GM18498 (cell line): ENCODE measurements at regions not wholly inside any gene's neighbourhood (a gene's known extent, or its start where the extent isn't known, plus 50 kb on each side); places are given as distances from the start of the nearest gene placed in this dataset.
"Not testable (repeated sequence)": the region's sequence is repeated elsewhere in the genome, so short reads cannot be mapped to it uniquely, and the experiment has no call there.

Experiments used
- ATAC-seq: cut with Tn5 transposase; IDR thresholded peaks from one replicate; pipeline ENCODE4 v1.9.1; 2021; ENCODE audit warnings: mild to moderate bottlenecking, moderate library complexity; ENCODE audit not compliant: unreplicated experiment

DNA sequence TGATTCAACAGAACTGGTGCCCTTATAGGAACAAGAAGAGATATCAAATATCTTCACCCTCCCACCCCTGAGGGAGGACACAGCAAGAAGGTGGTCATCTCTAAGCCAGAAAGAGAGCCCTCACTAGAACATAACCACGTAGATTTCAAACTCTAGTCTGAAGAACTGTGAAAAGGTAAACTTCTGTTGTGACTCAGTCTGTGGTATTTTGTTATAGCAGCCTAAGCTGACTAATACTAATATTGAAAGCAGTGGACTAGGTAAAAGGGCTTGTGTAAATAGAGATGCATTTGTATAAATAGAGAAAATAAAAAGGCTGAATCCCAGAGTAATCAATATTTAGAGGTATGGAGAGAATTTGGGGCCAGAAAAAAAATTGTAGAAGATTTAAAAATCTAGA is 157.6 kb upstream of the CCNH start:
- ATAC-seq = no peak

DNA sequence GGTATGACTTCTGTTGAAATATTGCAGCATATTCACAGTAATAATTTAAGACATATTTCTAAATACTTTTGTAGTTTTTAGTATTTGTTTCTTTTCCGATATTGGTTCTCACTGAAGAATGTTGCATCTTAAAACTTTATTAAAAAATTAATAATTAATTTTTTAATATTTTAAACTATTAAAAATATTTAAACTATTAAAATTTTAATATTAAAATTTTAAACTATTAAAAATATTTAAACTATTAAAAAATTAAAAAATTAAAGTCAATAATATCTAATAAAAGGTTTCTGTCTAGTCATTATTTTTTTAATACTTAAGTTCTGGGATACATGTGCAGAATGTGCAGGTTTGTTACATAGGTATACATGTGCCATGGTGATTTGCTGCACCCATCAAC is 149.3 kb upstream of the CCNH start:
- no peak for ATAC-seq

DNA sequence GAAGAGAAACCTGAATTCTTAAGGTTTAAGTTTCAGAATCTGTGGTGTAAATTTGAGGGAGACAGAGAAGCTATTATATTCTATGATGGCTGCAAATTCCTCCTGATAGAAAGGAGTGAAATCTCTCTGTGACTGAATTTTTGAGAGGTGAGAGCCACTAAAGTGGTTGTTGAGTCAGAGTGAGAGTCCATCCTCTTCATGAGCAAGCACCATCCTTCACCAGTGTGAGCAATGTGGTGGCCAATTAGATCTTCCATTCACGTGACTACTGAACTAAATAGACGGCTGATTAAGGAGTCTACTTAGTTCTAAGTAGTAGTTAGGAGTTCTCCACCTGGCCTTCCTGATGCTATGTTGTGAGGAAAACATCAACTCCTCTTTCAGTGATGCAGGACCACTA is 147.8 kb upstream of the CCNH start:
- ATAC-seq = no peak

DNA sequence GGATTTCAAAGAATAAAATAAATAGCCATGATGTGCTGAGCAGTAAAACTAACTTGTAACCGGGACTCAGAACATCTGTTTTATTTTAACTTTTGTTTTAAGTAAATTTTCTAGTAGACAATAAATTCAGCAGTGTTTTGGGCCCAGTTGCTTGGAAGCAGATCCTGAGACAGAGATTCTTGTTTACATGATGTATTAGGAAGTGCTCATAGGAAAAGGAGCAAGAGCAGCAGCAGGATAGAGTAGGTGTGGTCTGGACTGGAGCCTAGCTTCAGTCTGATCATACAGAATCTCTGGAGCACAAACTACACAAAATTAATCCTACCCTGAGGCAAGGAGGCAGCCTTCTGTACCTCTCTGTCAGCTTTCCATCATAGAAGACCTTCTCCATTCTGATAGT is 139.2 kb upstream of the CCNH start:
- no peak for ATAC-seq

DNA sequence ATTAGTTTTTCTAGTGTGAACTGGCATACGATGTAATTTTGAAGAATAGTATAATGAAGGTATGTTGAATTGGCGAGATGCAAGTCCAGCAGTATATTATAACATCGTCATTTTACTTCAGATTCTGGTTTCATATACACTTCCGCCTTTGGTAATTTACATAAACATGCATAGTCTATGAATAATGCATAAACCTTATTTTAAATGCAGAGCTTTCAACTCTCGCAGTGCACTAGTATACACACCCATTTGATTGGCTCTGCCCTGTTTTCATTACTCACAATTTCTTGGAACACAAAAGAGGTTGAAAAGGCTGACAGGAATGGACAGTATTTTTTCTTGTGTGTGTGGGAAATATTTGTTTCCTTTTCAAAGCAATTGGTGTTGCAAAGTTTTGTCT is 128.9 kb upstream of the CCNH start:
- ATAC-seq = no peak

DNA sequence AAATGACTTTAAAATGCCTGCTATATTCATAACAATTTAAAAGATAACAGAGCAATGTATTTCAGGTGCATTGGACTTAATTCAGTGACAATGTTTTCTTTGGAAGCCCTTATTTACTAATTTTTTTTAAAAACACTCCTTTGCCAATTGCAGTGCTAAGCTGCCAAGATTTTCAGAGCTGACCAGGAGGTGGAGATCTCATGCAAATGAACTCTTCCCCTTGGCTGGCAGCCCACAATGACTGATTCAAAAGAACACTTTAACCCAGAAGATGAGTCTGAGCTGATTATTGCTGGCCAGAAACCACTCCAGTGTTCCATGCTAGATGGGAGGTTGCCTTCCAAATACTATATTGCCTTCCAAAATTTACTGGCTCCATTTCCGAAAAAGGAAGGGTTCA is 128.3 kb upstream of the CCNH start:
- ATAC-seq = no peak

DNA sequence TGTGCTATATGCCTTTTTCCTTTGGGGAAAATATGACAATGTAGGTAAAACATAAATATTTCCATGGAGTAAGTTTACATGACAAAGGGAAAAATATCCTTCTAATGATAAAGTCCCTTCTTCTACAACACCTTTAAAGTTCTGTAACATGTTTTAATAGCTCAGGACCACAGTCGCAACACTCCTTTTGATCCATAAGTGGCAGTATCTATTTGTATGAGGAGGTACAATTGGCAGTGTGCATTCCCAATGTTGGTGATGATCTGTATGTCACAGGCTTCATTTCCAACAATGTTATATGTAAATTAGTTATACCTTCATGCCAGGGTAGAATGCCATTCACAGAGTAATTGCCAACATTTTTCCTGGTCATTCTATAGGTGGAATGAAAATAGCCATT is 127.1 kb upstream of the CCNH start:
- no peak for ATAC-seq

DNA sequence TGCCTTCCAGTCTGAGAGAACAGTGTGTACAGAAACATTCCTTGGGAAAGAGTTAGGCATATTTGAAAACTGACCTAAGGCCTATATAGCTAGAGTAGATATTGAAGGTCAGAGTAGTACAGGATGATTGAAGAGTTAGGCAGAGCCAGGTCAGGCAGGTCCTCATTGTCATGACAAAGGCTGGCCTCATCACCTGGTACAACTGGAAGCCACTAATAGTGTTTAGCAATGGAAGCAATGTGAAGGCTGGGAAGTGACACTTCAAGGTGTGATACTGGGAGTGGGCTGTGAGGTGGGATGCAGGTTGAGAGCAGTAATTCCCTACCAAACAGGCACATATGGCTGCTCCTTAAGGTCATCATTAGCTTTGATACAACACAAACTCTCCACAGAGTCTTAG is 123.6 kb upstream of the CCNH start:
- ATAC-seq = no peak

DNA sequence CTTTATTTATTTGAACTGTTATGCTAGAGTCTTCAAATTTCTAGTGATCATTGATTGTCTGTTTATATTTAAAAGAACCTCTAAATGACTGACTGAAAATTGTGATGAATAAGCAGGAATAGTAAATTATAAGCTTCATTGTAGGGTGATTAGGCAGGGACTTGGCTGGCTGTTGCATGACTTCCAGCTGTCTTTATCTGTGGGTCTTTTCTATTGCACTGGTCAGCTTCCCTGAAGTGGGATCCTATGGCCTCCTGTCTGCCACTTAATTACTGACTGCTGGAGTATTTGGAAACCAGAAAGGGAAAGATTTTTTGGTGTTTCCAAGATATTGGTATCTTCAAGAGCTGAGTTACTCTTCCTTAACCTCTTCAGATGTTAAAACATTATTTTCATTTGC is 123.0 kb upstream of the CCNH start:
- ATAC-seq = no peak

DNA sequence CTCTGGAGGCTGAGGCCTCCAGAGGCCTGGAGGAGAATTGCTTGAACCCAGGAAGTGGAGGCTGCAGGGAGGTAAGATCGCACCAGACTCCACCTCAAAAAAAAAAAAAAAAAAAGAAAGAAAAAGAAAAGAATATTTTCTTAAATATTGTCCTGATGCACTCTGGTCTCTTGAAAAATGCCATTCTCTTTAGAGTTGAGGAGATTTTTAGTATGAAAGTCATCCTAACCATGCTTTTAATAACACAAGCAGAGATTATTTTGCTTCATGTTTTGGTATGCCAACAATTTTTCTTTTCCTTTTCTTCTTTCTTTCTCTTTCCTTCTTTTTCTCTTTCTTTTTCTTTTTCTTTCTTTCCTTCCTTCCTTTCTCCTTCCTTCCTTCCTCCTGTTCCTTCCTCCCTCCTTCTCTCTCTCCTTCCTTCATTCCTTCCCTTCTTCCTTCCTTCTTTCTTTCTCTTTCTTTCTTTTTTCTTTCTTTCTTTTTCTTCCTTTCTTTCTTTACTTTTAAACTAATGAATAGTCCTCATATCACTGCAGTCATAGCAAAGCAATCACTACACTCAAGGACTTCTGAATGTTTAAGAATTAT is 116.9 kb upstream of the CCNH start:
- no peak for ATAC-seq

DNA sequence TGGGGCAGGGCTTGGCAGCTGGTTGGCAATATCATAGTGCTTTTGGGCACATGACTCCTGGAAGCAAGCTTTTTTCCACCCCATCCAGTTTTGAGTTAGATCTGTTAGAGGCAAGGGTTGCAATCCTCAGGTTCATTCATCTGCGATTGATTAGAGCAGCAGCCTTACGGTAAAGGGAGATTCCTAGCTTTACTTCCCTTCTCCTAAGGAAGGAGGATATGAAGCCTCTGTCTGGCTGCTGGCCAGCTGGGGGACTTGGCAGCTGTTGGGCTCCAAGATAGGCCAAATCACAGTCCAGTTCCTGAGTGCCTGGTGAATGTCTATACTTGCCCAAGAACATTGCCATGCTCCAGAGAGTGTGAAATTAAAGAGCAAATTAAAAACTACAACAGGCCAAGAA is 113.4 kb upstream of the CCNH start:
- no peak for ATAC-seq

DNA sequence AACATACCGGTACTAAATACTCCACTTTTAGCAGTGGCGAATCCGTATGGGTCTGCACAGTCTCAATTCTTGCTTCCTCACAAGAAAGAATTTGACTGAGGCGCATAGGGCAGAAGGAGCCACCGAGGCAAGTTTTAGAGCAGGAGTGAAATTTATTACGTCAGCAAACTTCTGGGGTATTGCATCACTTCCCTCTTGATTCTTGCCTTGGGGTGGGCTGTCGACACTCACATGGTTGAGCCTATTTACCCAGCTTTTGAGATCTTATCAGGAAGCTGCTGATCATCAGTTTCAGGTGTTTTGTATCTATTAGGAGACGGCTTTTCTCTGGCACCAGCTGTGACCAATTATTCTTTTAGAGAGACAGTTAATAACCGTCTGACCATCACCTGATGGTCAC is 111.5 kb upstream of the CCNH start:
- ATAC-seq = no peak

DNA sequence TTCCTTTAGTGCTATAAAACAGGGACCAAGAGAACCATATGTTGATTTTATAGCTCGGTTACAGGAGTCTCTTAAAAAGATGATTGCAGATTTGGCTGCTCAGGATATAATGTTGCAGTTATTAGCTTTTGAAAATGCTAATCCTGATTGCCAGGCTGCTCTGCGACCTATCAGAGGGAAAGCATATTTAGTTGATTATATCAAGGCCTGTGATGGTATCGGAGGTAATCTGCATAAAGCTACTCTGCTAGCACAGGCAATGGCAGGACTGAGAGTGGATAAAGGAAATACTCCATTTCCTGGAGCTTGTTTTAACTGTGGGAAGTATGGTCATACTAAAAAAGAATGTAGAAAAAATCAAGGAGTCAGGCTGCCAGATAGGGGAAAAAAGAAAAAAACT is 99.0 kb upstream of the CCNH start:
- ATAC-seq = not testable (repeated sequence)

DNA sequence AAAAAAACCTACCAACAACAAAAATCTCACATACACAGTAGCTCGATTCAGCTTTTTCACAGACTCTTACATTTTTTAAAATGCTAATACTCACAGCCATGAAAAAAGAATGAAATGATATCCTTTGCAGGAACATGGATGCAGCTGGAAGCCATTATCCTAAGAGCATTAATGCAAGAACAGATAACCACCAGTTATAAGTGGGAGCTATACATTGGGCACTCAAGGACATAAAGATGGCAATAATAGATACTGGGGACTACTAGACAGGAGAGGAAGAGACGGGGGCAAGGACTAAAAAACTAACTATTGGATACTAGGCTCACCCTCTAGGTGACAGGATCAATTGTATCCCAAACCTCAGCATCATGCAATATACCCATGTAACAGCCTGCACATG is 90.3 kb upstream of the CCNH start:
- ATAC-seq = no peak

DNA sequence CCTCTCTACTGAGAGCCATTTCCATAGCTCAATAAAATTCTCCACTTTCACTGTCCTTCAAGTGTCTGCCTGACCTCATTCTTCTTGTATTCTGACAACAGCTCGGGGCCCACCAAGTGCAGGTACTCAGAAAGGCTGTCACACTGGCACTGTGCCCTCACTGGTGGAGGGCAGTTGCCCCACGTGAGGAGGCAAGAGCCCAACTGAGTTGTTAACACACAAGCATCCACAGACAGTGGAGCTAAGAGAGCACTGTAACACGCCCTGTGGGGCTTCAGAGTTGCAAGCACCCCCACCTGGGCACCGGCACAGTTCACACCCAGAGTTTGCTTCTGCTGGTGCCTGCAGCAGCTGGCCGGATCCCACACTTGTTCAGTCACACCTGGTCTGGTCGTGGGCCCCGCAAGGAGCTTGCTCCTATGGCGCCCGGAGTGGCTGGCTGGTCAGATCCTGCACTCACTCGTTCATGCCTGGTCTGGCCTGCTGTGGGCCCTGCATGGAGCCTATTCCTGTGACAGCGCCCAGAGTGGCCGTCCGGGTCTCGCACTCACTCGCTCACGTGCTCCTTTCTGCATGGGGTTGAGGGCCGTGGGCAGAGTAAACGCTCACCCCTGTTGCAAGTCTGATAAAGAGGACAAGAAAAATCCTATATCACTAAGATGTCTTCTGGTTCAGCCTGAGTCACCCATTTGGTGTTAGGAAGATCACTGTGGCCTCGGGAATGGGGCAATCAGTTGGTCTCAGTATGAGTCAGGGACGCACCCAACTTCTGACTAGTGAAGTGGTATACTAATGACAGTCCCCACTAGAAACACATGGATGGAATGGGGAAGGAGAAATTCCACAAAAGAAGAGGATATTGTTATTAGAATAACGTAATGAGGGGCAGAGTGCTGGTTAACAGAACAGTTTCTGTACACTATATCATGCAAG is 87.0 kb upstream of the CCNH start:
- ATAC-seq = no peak
